Liver (tissue), 8 donors: ENCODE measurements at regions not wholly inside any gene's neighbourhood (a gene's known extent, or its start where the extent isn't known, plus 50 kb on each side); places are given as distances from the start of the nearest gene placed in this dataset.

Source experiments
- DNase-seq: peaks from one replicate; pipeline ENCODE4 v3.0.0-alpha.2; 2017; ENCODE audit warnings: low spot score
- H3K27ac ChIP-seq, 2 donors: one replicate each; pipeline ENCODE4 v1.7.0; 2013; ENCODE audit warnings: inconsistent platforms in 2 of 2, low read length in 2 of 2, control low read depth in 1 of 2, low read depth in 1 of 2, mild to moderate bottlenecking in 1 of 2
- H3K27me3 ChIP-seq, 4 donors: one replicate each; pipeline versions ENCODE4 v1.6.1 to v1.7.0; 2013; ENCODE audit warnings: low read length in 3 of 4, inconsistent platforms in 1 of 4, mild to moderate bottlenecking in 1 of 4, moderate library complexity in 1 of 4; ENCODE audit not compliant: control insufficient read depth in 4 of 4, insufficient read depth in 4 of 4
- H3K36me3 ChIP-seq, 4 donors: one replicate each; pipeline versions ENCODE4 v1.6.1 to v1.7.0; 2013; ENCODE audit warnings: low read length in 3 of 4, mild to moderate bottlenecking in 3 of 4, low read depth in 1 of 4, moderate library complexity in 1 of 4; ENCODE audit not compliant: control insufficient read depth in 4 of 4, insufficient read depth in 3 of 4
- H3K4me1 ChIP-seq, 4 donors: one replicate each; pipeline versions ENCODE4 v1.6.1 to v1.7.0; 2013; ENCODE audit warnings: low read length in 3 of 4, mild to moderate bottlenecking in 3 of 4, moderate library complexity in 1 of 4; ENCODE audit not compliant: control insufficient read depth in 4 of 4, insufficient read depth in 4 of 4
- H3K4me3 ChIP-seq, 3 donors: one replicate each; pipeline versions ENCODE4 v1.6.1 to v1.7.0; 2013; ENCODE audit warnings: low read length in 3 of 3, control low read depth in 1 of 3, low read depth in 1 of 3, mild to moderate bottlenecking in 1 of 3
- H3K9ac ChIP-seq, 2 donors: one replicate each; pipeline ENCODE4 v1.7.0; 2013; ENCODE audit warnings: low read length in 2 of 2, mild to moderate bottlenecking in 2 of 2, moderate library complexity in 2 of 2, control low read depth in 1 of 2, low read depth in 1 of 2
- H3K9me3 ChIP-seq, 4 donors: one replicate each; pipeline versions ENCODE4 v1.6.1 to v1.7.0; 2013; ENCODE audit warnings: low read length in 3 of 4; ENCODE audit not compliant: control insufficient read depth in 4 of 4
- CTCF ChIP-seq: fragments of 150-350 bp; IDR thresholded peaks from 2 replicates; pipeline ENCODE4 v1.5.1; 2017; ENCODE audit warnings: improper control_type of control experiment, low read depth, low read length; ENCODE audit not compliant: missing input control
- EGR1 ChIP-seq, 2 donors: IDR thresholded peaks; 2 replicates each; pipeline ENCODE4 v1.6.1; 2016 to 2018; ENCODE audit warnings: antibody characterized with exemption in 2 of 2, low read depth in 2 of 2
- FOXA1 ChIP-seq: IDR thresholded peaks from 2 replicates; pipeline ENCODE4 v1.6.1; 2016; ENCODE audit warnings: antibody characterized with exemption
- FOXA2 ChIP-seq: IDR thresholded peaks from 2 replicates; pipeline ENCODE4 v1.6.1; 2016; ENCODE audit warnings: antibody characterized with exemption
- GABPA ChIP-seq, 2 donors: IDR thresholded peaks in 1 of 2; conservative IDR thresholded peaks in 1 of 2; 2 replicates each; pipeline ENCODE4 v1.6.1; 2016; ENCODE audit warnings: antibody characterized with exemption in 2 of 2, mild to moderate bottlenecking in 1 of 2, moderate library complexity in 1 of 2
- HNF4A ChIP-seq, 2 donors: conservative IDR thresholded peaks; 2 replicates each; pipeline ENCODE4 v1.6.1; 2016; ENCODE audit warnings: antibody characterized with exemption in 2 of 2, mild to moderate bottlenecking in 2 of 2
- HNF4G ChIP-seq: IDR thresholded peaks from 2 replicates; pipeline ENCODE4 v1.6.1; 2016; ENCODE audit warnings: antibody characterized with exemption
- JUND ChIP-seq, 2 donors: IDR thresholded peaks; 2 replicates each; pipeline ENCODE4 v1.6.1; 2016; ENCODE audit warnings: antibody characterized with exemption in 2 of 2
- NR2F2 ChIP-seq: IDR thresholded peaks from 2 replicates; pipeline ENCODE4 v1.6.1; 2016; ENCODE audit warnings: antibody characterized with exemption
- RAD21 ChIP-seq, 2 donors: IDR thresholded peaks; 2 replicates each; pipeline ENCODE4 v1.6.1; 2016; ENCODE audit warnings: antibody characterized with exemption in 2 of 2, mild to moderate bottlenecking in 2 of 2
- RXRA ChIP-seq, 2 donors: IDR thresholded peaks; 2 replicates each; pipeline ENCODE4 v1.6.1; 2017 to 2018; ENCODE audit warnings: antibody characterized with exemption in 2 of 2, mild to moderate bottlenecking in 1 of 2
- SP1 ChIP-seq: IDR thresholded peaks from 2 replicates; pipeline ENCODE4 v1.6.1; 2018; ENCODE audit warnings: antibody characterized with exemption, mild to moderate bottlenecking
- TAF1 ChIP-seq: conservative IDR thresholded peaks from 2 replicates; pipeline ENCODE4 v1.6.1; 2016; ENCODE audit warnings: antibody characterized with exemption, mild to moderate bottlenecking
- YY1 ChIP-seq: IDR thresholded peaks from 2 replicates; pipeline ENCODE4 v1.6.1; 2016; ENCODE audit warnings: antibody characterized with exemption, mild to moderate bottlenecking
- WGBS: extraction: QIAGEN DNeasy Blood & Tissue Kit; methylation state at CpG from one replicate; pipeline ENCODE4 v1.1.7; 2013; 5-methylcytosine and 5-hydroxymethylcytosine counted together
- TF ChIP-seq, protein P1 (sequence below): IDR thresholded peaks from 2 replicates; pipeline ENCODE4 v1.6.1; 2016; ENCODE audit warnings: antibody characterized with exemption, mild to moderate bottlenecking
- TF ChIP-seq, protein P2 (sequence below): IDR thresholded peaks from 2 replicates; pipeline ENCODE4 v1.6.1; 2016; ENCODE audit warnings: antibody characterized with exemption
- TF ChIP-seq, protein P3 (sequence below): IDR thresholded peaks from 2 replicates; pipeline ENCODE4 v1.6.1; 2016; ENCODE audit warnings: antibody characterized with exemption
- donor health status: healthy.
- donor health status: healthy.
- donor health status: healthy.
- donor health status: healthy.
- donor health status: healthy.

GRCh38 chr7:63041786-63042185 is 956.9 kb upstream of the ZNF722 start:
- no peak for DNase-seq
- Histone ChIP-seq H3K9me3 (peaks cover 0 to 6% (median 4%) of the 10 kb centered on the region in 4 donors), H3K4me3 (no peak overlapping the region), H3K36me3 (no peaks in the 10 kb centered on the region), H3K4me1 (no peaks in the 10 kb centered on the region), H3K27ac (no peak overlapping the region), H3K9ac (no peak overlapping the region), H3K27me3 (no peaks in the 10 kb centered on the region)
- WGBS = 82% methylated on average over 3 of the region's 3 CpGs
- TF ChIP-seq FOXA2 = no peak
- TF ChIP-seq RAD21 (IDR thresholded peaks at IDR 0.05) = no peak
- no peak for TF ChIP-seq EGR1 (IDR thresholded peaks at IDR 0.05; ENCODE audit: low read depth in 2 of 2)
- no peak for TF ChIP-seq RXRA (IDR thresholded peaks at IDR 0.05)
- TF ChIP-seq YY1 = no peak
- no peak for TF ChIP-seq FOXA1

- H3K36me3 ChIP-seq = no peaks in the 10 kb centered on the region
- peaks cover 0 to 6% (median 1%) of the 10 kb centered on the region in 4 donors for H3K9me3 ChIP-seq
- TF ChIP-seq, protein P1, sequence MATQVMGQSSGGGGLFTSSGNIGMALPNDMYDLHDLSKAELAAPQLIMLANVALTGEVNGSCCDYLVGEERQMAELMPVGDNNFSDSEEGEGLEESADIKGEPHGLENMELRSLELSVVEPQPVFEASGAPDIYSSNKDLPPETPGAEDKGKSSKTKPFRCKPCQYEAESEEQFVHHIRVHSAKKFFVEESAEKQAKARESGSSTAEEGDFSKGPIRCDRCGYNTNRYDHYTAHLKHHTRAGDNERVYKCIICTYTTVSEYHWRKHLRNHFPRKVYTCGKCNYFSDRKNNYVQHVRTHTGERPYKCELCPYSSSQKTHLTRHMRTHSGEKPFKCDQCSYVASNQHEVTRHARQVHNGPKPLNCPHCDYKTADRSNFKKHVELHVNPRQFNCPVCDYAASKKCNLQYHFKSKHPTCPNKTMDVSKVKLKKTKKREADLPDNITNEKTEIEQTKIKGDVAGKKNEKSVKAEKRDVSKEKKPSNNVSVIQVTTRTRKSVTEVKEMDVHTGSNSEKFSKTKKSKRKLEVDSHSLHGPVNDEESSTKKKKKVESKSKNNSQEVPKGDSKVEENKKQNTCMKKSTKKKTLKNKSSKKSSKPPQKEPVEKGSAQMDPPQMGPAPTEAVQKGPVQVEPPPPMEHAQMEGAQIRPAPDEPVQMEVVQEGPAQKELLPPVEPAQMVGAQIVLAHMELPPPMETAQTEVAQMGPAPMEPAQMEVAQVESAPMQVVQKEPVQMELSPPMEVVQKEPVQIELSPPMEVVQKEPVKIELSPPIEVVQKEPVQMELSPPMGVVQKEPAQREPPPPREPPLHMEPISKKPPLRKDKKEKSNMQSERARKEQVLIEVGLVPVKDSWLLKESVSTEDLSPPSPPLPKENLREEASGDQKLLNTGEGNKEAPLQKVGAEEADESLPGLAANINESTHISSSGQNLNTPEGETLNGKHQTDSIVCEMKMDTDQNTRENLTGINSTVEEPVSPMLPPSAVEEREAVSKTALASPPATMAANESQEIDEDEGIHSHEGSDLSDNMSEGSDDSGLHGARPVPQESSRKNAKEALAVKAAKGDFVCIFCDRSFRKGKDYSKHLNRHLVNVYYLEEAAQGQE = no peak
- TF ChIP-seq, protein P2, sequence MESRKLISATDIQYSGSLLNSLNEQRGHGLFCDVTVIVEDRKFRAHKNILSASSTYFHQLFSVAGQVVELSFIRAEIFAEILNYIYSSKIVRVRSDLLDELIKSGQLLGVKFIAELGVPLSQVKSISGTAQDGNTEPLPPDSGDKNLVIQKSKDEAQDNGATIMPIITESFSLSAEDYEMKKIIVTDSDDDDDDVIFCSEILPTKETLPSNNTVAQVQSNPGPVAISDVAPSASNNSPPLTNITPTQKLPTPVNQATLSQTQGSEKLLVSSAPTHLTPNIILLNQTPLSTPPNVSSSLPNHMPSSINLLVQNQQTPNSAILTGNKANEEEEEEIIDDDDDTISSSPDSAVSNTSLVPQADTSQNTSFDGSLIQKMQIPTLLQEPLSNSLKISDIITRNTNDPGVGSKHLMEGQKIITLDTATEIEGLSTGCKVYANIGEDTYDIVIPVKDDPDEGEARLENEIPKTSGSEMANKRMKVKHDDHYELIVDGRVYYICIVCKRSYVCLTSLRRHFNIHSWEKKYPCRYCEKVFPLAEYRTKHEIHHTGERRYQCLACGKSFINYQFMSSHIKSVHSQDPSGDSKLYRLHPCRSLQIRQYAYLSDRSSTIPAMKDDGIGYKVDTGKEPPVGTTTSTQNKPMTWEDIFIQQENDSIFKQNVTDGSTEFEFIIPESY = no peak
- no peak for TF ChIP-seq SP1
- TF ChIP-seq TAF1 = no peak
- TF ChIP-seq RXRA (IDR thresholded peaks at IDR 0.05) = no peak
- TF ChIP-seq FOXA2 = no peak
- no peak for TF ChIP-seq HNF4A (conservative IDR thresholded peaks at IDR 0.05)
- TF ChIP-seq RAD21 (IDR thresholded peaks at IDR 0.05) = no peak
- no peak for TF ChIP-seq FOXA1
- TF ChIP-seq, protein P3, sequence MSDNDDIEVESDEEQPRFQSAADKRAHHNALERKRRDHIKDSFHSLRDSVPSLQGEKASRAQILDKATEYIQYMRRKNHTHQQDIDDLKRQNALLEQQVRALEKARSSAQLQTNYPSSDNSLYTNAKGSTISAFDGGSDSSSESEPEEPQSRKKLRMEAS = no peak
- TF ChIP-seq CTCF = no peak
- no peak for TF ChIP-seq GABPA (IDR thresholded peaks at IDR 0.05 in 1 of 2, conservative IDR thresholded peaks at IDR 0.05 in 1 of 2)
- no peak for TF ChIP-seq HNF4G
- TF ChIP-seq EGR1 (IDR thresholded peaks at IDR 0.05; ENCODE audit: low read depth in 2 of 2) = no peak
- no peak for TF ChIP-seq NR2F2
- no peak for TF ChIP-seq JUND (IDR thresholded peaks at IDR 0.05)
- H3K27me3 ChIP-seq = no peaks in the 10 kb centered on the region
- H3K4me3 ChIP-seq = no peak overlapping the region
- no peaks in the 10 kb centered on the region for H3K4me1 ChIP-seq
- H3K27ac ChIP-seq = no peak overlapping the region
- WGBS = 61% methylated on average over 10 of the region's 10 CpGs
- H3K9ac ChIP-seq = no peak overlapping the region
- no peak for DNase-seq
Observed at GRCh38 chr7:63042730-63043511, 955.7 kb upstream of the ZNF722 start.
